ENCODE measurements at regions not wholly inside any gene's neighbourhood (a gene's known extent, or its start where the extent isn't known, plus 50 kb on each side); places are given as distances from the start of the nearest gene placed in this dataset.
A peak's percentile ranks its signal among the peaks of the same experiment; 100 is the strongest.
"Not testable (repeated sequence)": the region's sequence is repeated elsewhere in the genome, so short reads cannot be mapped to it uniquely, and the experiment has no call there.

DNA sequence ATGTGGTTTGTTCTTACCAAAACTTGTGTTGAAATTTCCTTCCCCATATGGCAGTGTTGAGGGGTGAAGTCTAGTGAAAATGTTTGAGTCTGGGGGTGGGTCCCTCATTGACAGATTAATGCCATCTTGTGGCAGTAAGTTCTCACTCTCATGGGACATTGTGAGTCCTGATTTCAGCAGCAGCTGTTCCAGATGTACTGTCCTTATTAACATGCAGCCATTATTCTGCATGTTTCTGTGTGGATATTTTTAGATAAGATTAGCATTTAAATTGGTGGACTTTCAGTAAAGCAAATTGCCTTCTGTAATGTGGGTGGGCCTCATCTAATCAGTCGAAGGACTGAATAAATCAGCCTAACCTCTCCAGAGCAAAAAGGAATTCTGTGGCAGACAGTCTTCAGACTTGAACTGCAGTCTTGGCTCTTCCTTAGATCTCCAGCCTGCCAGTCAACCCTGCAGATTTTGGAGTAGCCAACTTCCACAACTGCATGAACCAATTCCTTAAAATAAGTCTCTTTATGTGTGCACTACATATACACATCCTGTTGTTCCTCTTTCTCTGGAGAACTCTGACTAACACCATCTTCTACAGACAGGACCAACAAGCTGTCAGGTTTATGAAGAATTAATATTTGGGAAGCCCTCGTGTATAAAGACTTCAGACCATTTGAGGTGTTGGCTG is 138.7 kb upstream of the ZNF516 start:
- DNase-seq, result no peak

GRCh38 chr18:76627444-76627843 is 132.4 kb upstream of the ZNF516 start:
- no peak for DNase-seq

DNA sequence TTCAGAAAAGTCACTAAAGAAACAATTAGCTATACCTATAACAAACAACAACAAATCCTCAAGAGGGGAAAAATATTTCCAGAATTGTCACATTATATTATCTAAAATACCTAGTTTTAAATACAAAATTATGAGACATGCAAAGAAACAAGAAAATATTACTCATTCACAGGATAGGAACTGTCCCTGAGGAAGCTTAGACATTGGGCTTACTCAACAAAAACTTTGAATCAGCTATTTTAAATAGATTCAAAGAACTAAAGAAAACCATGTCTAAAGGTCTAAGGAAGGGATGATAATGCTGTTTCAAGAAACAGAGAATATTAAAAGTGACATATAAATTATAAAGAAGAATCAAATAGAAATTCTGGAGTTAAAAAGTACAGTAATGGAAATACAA is 131.9 kb upstream of the ZNF516 start:
- DNase-seq, result no peak

DNA sequence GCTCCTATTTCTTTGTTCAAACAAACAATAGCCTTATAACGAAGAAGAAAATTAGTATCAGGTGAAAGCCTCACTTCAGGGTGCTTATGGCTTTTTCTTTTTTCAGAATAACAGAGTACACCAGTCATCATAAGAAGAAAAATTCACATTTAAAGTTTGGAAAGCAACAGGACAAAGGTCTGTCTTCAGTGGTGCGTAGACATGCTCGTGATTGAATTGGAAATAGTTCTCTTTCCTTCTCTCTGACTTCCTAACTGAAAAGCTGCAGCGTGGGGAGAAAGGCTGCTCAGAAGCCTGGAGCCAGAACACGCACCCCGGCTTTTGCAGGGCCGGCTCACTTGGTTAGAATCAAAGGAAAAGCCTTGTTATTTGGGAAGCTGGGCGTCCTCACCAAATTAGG is 127.6 kb upstream of the ZNF516 start:
- DNase-seq, result no peak

DNA sequence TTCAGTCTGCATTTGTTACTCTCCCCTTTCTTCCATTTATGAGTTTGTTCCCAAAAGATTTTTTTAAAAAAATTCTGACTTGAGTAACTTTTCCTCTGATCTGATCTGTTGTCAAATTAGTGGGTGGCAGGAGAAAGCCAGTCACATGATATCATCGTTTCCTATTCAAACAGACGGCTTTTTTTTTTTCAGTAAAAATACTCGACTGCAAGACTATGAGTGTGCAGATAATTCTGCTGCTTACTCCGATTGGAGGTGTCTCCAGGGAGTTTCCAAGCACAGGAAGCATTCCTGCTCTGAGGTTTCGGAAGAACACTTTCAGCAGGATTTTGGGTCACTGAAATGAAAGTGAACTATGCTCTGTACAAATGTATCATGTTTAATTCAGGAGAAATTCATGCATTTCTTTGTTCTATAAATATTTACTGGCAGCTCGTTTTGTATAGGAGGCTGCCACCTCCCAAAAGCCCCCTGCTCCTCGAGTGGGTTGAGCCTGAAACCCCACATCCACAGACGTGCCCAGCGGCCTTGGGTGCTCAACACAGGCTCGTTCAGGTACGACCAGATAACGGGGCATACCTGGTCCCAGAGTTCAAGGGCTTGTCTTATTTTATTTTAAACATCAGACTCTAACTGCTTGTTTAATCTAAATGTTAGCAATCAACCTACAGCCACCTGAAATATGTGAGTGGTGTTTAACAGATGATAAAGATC is 126.9 kb upstream of the ZNF516 start:
- no peak for DNase-seq

DNA sequence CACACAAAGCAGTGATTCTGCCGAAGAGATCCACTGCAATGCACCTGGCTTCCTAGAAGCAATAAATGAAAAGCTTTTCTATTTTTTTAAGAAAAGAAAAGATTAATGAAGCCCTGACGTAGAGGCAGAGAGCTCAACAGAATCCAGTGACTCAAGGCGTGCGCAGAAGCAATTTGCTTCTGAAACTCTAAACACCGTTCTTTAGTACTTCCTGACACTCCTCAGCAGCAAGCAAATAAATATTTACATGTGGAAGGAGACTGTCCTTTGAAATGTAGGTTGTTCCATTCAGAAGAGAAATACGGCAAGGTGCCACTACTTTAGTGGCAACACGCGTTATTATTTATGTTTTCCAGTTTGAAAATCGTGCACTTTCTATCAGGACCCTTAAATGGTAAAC is 126.2 kb upstream of the ZNF516 start:
- no peak for DNase-seq

GRCh38 chr18:76620321-76621170 is 125.5 kb upstream of the ZNF516 start:
- DNase-seq, result peak; percentile 43

- DNase-seq, result no peak
These were observed 124.7 kb upstream of the ZNF516 start for GRCh38 chr18:76619621-76620315.

GRCh38 chr18:76619261-76619620 is 124.2 kb upstream of the ZNF516 start:
- no peak for DNase-seq

GRCh38 chr18:76618721-76619120 is 123.7 kb upstream of the ZNF516 start:
- DNase-seq, result no peak

DNA sequence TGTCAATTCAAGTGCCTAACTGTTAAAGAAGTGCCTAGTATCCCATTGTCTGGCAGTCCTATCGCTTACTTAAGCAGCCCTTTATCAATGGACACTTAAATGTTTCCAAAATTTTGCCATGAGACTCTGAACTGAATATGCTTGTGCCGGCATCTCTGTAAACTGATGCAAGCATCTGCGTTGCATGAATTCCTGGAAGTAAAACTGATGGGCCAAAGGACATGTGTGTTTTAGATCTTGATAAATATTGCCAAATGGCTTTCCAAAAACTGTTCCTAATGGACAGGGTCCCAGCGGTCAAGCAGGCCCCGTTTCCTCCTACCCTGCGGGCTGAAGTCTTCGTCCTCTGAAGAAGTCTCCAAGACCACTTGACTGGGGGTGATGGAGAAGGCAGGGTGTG is 121.3 kb upstream of the ZNF516 start:
- no peak for DNase-seq

GRCh38 chr18:76615065-76615733 is 120.2 kb upstream of the ZNF516 start:
- DNase-seq, result no peak

DNA sequence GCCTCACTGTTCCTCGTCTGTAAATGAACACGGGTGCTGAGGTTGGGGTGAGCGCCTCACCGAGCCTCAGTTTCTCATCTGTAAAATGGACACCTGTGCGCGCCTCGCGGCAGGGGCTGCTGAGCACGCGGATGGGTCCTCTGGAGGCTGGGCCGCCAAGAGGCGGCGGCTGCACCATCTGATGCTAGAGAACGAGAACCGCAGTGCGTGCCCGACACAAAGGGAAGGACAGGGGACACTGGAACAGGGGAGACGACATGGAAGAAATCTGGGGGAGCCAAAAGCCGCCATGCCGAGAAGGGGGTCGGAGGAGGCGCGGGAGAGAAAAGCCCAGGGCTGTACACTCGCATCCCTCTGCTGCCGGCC is 118.7 kb upstream of the ZNF516 start:
- DNase-seq, result no peak

GRCh38 chr18:76613053-76613754 is 118.2 kb upstream of the ZNF516 start:
- no peak for DNase-seq

GRCh38 chr18:76611750-76612045 is 116.7 kb upstream of the ZNF516 start:
- not testable (repeated sequence) for DNase-seq

- DNase-seq, result no peak
These were observed 116.1 kb upstream of the ZNF516 start for GRCh38 chr18:76610933-76611749.

DNA sequence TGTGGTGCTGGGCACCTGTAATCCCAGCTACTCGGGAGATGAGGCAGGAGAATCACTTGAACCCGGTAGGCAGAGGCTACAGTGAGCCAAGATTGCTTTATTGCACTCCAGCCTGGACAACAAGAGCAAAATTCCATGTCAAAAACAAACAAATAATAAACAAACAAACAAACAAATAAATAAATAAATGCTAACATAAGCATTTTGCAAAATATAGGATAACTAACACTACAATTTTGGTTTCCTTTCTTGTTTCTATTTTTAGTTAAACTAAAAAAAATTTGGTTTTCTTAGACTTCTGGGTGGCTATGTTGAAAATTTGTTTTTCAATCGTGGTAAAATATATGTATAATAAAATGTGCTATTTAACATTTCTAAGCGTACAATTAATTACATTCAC is 115.0 kb upstream of the ZNF516 start:
- DNase-seq, result no peak

GRCh38 chr18:76605341-76605929 is 110.4 kb upstream of the ZNF516 start:
- DNase-seq, result no peak

DNA sequence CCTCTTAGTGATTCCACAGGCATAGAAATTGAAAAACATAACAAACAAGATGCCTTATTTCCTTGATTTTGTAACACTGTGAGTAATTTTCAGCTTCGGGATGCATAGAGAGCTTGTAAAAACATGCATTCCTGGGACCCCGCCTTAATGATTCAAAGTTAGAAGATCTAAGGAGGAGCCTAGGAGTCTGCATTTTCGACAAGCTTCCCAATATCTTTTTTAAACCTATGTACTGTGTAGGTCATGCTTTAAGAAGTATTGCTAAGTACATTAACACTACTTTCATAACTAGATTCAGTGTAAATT is 109.8 kb upstream of the ZNF516 start:
- DNase-seq, result no peak

DNA sequence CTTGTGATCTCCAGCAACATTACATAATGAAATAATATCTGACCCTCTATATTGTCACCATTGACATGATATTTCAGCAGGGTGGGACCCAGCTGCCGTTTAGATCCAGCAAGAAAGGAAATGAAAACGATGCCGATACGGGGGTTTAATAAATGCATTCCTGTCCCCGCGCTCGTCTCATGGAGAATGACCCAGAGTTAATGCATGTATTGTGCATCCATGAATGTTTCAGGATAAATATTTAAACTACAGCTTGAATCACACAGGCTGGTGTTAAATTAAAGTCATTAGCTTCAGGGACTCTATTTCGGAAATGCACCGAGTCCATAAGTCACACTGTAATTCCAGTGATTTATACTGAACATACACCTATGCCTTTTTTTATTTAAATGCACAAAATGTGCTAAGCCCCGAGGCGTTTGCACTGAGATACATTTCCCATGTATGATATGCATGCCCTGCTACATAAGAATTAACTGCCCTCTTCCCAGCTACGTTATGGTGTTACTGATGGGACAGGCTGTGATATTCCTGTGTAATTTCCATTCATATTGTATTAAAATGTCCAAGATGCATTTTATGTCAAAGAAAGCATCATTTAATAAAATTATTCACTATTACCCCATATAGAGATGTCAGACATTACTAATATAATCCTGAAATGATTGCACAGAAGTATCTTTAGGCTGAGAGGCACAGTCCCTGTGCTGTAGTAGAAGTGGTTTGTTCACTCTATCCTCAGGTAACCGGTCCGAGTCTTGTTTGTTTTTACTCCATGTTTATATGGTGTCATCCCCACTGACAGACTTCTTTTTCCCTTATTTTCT is 109.3 kb upstream of the ZNF516 start:
- no peak for DNase-seq
